ENCODE measurements at regions not wholly inside any gene's neighbourhood (a gene's known extent, or its start where the extent isn't known, plus 50 kb on each side); places are given as distances from the start of the nearest gene placed in this dataset.

GRCh38 chr21:38561205-38561604, 62.9 kb upstream of the ERG start:
- TF ChIP-seq CTCF (IDR thresholded peaks at IDR 0.05; ENCODE audit: insufficient read depth, low read length), result no peak
- TF ChIP-seq REST (IDR thresholded peaks at IDR 0.05; ENCODE audit: insufficient replicate concordance, low read depth), result no peak
- TF ChIP-seq POLR2AphosphoS5 (IDR thresholded peaks at IDR 0.05; ENCODE audit: low read depth), result no peak
